Osteocyte (in vitro differentiated cells): ENCODE measurements at regions not wholly inside any gene's neighbourhood (a gene's known extent, or its start where the extent isn't known, plus 50 kb on each side); places are given as distances from the start of the nearest gene placed in this dataset.
A peak's percentile ranks its signal among the peaks of the same experiment; 100 is the strongest.

Source experiments
- DNase-seq: peaks from one replicate; pipeline ENCODE4 v3.0.0; 2021; ENCODE audit warnings: mixed read lengths; ENCODE audit not compliant: unreplicated experiment; ENCODE audit errors: extremely low spot score
- H3K27ac Mint-ChIP-seq: one replicate; pipeline ENCODE4 v1.8.0; 2021; ENCODE audit warnings: mild to moderate bottlenecking, mixed read lengths; ENCODE audit not compliant: unreplicated experiment
- H3K27me3 Mint-ChIP-seq: one replicate; pipeline ENCODE4 v1.8.0; 2021; ENCODE audit warnings: mixed read lengths; ENCODE audit not compliant: unreplicated experiment
- H3K36me3 Mint-ChIP-seq: one replicate; pipeline ENCODE4 v1.8.0; 2021; ENCODE audit warnings: mixed read lengths; ENCODE audit not compliant: unreplicated experiment
- H3K4me1 Mint-ChIP-seq: one replicate; pipeline ENCODE4 v1.8.0; 2021; ENCODE audit warnings: mixed read lengths; ENCODE audit not compliant: unreplicated experiment
- H3K4me3 Mint-ChIP-seq: one replicate; pipeline ENCODE4 v1.8.0; 2021; ENCODE audit warnings: mild to moderate bottlenecking, moderate library complexity, mixed read lengths; ENCODE audit not compliant: unreplicated experiment
- H3K9me3 Mint-ChIP-seq: one replicate; pipeline ENCODE4 v1.8.0; 2021; ENCODE audit warnings: mixed read lengths; ENCODE audit not compliant: unreplicated experiment
- TF ChIP-seq, protein P1 (sequence below): fragments of 200-600 bp; sonication (generic); IDR thresholded peaks from 2 replicates; pipeline ENCODE4 v1.5.0; 2021; ENCODE audit warnings: antibody characterized with exemption, mild to moderate bottlenecking, moderate library complexity

DNA sequence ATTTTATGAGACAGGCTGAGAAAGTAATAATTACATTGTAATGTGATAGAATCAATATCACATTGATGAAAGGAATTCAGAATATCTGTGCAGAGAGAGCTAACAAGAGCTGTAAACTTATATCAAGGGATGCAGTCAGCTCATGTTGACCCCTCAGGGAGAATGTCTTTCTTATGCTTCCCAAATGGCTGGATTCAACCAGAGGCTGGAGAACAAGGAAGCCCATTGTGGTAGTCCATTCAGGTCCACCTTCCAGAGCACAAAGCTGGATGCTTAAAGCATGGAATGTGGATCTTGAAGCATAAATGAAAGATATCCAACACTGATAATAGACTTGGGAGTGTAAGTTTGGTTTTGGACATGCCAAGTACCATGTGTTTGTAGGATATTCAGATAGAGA is 220.0 kb downstream of the FIGN start:
- DNase-seq, result no peak
- H3K9me3 Mint-ChIP-seq, result peaks cover 14% of the 10 kb centered on the region
- TF ChIP-seq, protein P1, sequence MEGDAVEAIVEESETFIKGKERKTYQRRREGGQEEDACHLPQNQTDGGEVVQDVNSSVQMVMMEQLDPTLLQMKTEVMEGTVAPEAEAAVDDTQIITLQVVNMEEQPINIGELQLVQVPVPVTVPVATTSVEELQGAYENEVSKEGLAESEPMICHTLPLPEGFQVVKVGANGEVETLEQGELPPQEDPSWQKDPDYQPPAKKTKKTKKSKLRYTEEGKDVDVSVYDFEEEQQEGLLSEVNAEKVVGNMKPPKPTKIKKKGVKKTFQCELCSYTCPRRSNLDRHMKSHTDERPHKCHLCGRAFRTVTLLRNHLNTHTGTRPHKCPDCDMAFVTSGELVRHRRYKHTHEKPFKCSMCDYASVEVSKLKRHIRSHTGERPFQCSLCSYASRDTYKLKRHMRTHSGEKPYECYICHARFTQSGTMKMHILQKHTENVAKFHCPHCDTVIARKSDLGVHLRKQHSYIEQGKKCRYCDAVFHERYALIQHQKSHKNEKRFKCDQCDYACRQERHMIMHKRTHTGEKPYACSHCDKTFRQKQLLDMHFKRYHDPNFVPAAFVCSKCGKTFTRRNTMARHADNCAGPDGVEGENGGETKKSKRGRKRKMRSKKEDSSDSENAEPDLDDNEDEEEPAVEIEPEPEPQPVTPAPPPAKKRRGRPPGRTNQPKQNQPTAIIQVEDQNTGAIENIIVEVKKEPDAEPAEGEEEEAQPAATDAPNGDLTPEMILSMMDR, result no peak
- H3K36me3 Mint-ChIP-seq, result peaks cover under 1% of the 10 kb centered on the region
- no peaks in the 10 kb centered on the region for H3K27me3 Mint-ChIP-seq
- no peak overlapping the region for H3K27ac Mint-ChIP-seq
- peaks cover 1% of the 10 kb centered on the region for H3K4me1 Mint-ChIP-seq
- H3K4me3 Mint-ChIP-seq, result no peak overlapping the region

DNA sequence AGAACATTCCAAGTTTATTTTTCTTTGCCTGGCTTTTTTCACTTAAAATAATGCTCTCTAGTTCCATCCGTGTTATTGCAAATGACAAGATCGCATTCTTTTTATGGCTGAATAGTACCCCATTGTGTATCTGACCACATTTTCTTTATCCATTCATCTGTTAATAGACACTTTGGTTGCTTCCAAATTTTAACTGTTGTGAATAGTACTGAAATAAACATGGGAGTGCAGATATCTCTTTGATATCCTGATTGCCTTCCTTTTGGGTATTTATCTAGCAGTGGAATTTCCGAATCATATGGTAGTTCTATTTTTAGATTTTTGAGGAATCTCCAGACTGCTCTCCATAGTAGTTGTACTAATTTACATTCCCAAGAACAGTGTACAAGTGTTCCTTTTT is 230.5 kb downstream of the FIGN start:
- TF ChIP-seq, protein P1, result no peak
- H3K4me1 Mint-ChIP-seq, result peaks cover 16% of the 10 kb centered on the region
- H3K27ac Mint-ChIP-seq, result peak overlapping the region; percentile 75
- H3K27me3 Mint-ChIP-seq, result no peaks in the 10 kb centered on the region
- H3K4me3 Mint-ChIP-seq, result no peak overlapping the region
- DNase-seq, result no peak
- H3K36me3 Mint-ChIP-seq, result peaks cover under 1% of the 10 kb centered on the region
- peaks cover 8% of the 10 kb centered on the region for H3K9me3 Mint-ChIP-seq

DNA sequence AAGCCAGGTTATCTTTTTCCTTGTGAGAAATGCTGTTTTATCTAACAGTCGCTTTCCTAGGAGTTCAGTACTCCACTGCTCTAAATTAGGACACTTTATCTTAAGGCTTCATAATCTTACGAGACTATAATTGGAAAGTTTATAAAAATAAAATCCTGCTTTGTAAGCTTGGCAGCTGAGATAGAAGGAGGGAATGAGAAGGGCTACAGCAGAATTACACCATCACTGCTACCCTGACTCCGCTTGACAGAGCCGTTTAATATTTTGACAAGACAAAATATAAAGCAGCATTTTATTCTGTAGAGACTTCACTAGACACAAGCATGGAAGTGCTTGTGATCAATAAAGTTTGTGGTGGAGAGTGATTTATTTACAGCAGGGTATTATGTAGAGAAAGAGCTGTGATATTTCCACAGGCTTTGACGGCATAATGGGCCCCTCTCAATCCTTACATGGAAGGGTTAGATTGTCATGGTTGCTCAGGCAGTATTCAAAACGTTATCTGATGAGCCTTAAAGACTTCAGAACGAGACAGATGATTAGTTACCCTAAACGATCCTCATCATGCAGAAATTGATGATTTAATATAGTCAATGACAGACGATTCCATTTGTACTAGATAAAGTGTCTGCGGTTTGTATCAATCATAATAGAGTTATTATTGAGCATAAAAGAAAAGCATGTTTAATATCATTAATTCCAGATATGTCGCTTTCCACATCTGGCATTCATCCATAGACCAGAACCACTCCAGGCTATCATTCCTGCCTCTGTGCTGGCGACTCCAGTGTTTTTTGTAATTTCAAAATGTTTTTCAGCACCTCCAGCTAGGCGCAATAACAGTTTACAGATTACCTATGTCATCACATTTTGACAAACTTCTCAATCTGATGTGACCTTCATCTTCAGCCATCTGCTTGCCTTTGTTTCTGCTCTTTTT is 242.2 kb downstream of the FIGN start:
- Mint-ChIP-seq H3K27me3 (no peaks in the 10 kb centered on the region), H3K4me3 (no peak overlapping the region), H3K4me1 (no peaks in the 10 kb centered on the region), H3K9me3 (peaks cover 7% of the 10 kb centered on the region), H3K27ac (no peak overlapping the region), H3K36me3 (no peaks in the 10 kb centered on the region)
- TF ChIP-seq, protein P1, result no peak
- DNase-seq, result no peak

DNA sequence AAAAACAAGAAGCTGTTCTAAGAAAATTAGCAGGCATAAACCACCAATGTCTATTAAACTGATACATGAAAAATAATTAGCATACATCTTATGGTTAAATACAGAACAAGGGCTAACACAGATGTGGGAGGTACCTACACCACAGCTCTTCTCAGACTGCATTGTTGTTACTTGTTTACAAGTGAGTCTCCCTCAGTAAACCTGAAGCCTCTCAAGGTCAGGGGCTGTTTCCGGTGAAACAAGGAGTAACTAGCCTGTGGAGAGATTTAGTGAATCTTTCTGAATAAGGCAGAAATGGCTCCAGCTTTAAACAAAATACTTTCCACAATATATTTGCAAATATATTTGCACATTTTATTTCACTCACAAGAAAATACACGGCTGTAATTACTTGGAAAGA is 244.0 kb downstream of the FIGN start:
- no peaks in the 10 kb centered on the region for H3K27me3 Mint-ChIP-seq
- H3K4me1 Mint-ChIP-seq, result no peaks in the 10 kb centered on the region
- TF ChIP-seq, protein P1, result no peak
- no peak overlapping the region for H3K27ac Mint-ChIP-seq
- DNase-seq, result no peak
- H3K9me3 Mint-ChIP-seq, result peaks cover 3% of the 10 kb centered on the region
- H3K36me3 Mint-ChIP-seq, result no peaks in the 10 kb centered on the region
- no peak overlapping the region for H3K4me3 Mint-ChIP-seq

DNA sequence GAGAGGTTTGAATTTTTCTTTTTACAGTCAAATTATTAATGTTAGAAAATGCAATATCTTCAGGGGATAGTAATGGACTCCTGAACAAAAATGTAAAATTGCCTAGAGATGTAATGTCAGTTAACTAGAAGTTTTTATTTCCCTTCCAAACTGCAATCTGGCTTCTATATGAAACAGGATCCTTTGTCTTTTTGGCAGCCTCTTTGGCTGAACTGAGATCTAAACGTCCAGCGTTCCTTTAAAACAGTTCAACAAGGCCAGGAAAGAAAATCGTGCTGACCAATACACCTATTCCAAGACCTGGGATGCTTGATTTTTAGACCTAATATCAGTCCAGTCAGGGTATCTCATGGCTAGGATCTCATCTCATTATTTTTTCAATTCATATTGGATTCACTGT is 245.5 kb downstream of the FIGN start:
- Mint-ChIP-seq H3K36me3 (no peaks in the 10 kb centered on the region), H3K4me1 (no peaks in the 10 kb centered on the region), H3K27me3 (no peaks in the 10 kb centered on the region), H3K9me3 (no peaks in the 10 kb centered on the region), H3K27ac (no peak overlapping the region), H3K4me3 (no peak overlapping the region)
- TF ChIP-seq, protein P1, result no peak
- DNase-seq, result no peak
